B cell (primary cell): ENCODE measurements at regions not wholly inside any gene's neighbourhood (a gene's known extent, or its start where the extent isn't known, plus 50 kb on each side); places are given as distances from the start of the nearest gene placed in this dataset.

Source experiments
- ATAC-seq: fragments of 200-7000 bp; cut with Tn5 transposase; one replicate; pipeline ENCODE4 v1.10.0; 2021; ENCODE audit warnings: low read depth, mild to moderate bottlenecking, moderate number of reproducible peaks, moderate library complexity
- CTCF ChIA-PET: fragments of 350-600 bp; sonication (Branson Sonifier 250); formaldehyde crosslinking; loops from one replicate; lab custom pipeline; 2021; ENCODE audit warnings: antibody characterized with exemption, inconsistent platforms; lab: Charles Lee
- POLR2A ChIA-PET: fragments of 350-600 bp; sonication (Branson Sonifier 250); formaldehyde crosslinking; loops from one replicate; lab custom pipeline; 2021; ENCODE audit warnings: antibody characterized with exemption; lab: Charles Lee
- DNase-seq: peaks from one replicate; pipeline ENCODE4 v3.0.0; 2013
- H2AFZ ChIP-seq: 2 replicates; pipeline ENCODE4 v1.6.1; 2012; ENCODE audit warnings: mild to moderate bottlenecking, low read depth, low read length; ENCODE audit not compliant: insufficient read depth, poor library complexity, severe bottlenecking
- H3K27ac ChIP-seq, 2 donors: 1 replicate in 1 of 2; 2 replicates in 1 of 2; pipeline ENCODE4 v1.5.1; 2012 to 2013; ENCODE audit warnings: low read length in 2 of 2, mild to moderate bottlenecking in 2 of 2, moderate library complexity in 1 of 2
- H3K27me3 ChIP-seq, 4 experiments: fragments of 200-600 bp in 1 of 4; sonication (generic) in 1 of 4; replicated peaks in 1 of 4; 1 replicate in 2 of 4; 2 replicates in 2 of 4; pipeline versions ENCODE4 v1.6.1 to v1.7.0; 2013 to 2016; ENCODE audit warnings: low read length in 3 of 4, mild to moderate bottlenecking in 2 of 4, mixed read lengths in 1 of 4, moderate library complexity in 1 of 4; ENCODE audit not compliant: insufficient read depth in 4 of 4, control insufficient read depth in 3 of 4; ENCODE audit errors: control extremely low read depth in 1 of 4
- H3K36me3 ChIP-seq, 2 experiments: replicated peaks in 1 of 2; 1 replicate in 1 of 2; 2 replicates in 1 of 2; pipeline versions ENCODE4 v1.6.1 to v1.7.1; 2013; ENCODE audit warnings: low read length in 1 of 2; ENCODE audit not compliant: insufficient read depth in 2 of 2, control insufficient read depth in 1 of 2; ENCODE audit errors: control extremely low read depth in 1 of 2, extremely low read depth in 1 of 2
- H3K4me1 ChIP-seq, 2 donors: fragments of 200-600 bp in 1 of 2; sonication (generic) in 1 of 2; 1 replicate in 1 of 2; 2 replicates in 1 of 2; pipeline versions ENCODE4 v1.5.1 to v1.6.1; 2013 to 2017; ENCODE audit warnings: low read length in 2 of 2; ENCODE audit not compliant: control insufficient read depth in 2 of 2, insufficient read depth in 2 of 2
- H3K4me2 ChIP-seq: replicated peaks from 2 replicates; pipeline ENCODE3; 2012; ENCODE audit warnings: mild to moderate bottlenecking, low read depth, low read length; ENCODE audit not compliant: poor library complexity, severe bottlenecking
- H3K4me3 ChIP-seq, 5 experiments: fragments of 200-600 bp in 1 of 5; sonication (generic) in 1 of 5; 1 replicate in 3 of 5; 2 replicates in 2 of 5; pipeline versions ENCODE4 v1.5.1 to v1.7.0; 2011 to 2016; ENCODE audit warnings: low read length in 4 of 5, mild to moderate bottlenecking in 4 of 5, low read depth in 2 of 5, control low read depth in 1 of 5, moderate library complexity in 1 of 5; ENCODE audit not compliant: insufficient read depth in 1 of 5; ENCODE audit errors: control extremely low read depth in 1 of 5, extremely low read depth in 1 of 5
- H3K79me2 ChIP-seq: fragments of 200-600 bp; sonication (generic); one replicate; pipeline ENCODE4 v1.6.0; 2016; ENCODE audit warnings: low read length; ENCODE audit not compliant: control insufficient read depth, insufficient read depth
- H3K9ac ChIP-seq: fragments of 200-600 bp; sonication (generic); 2 replicates; pipeline ENCODE4 v1.6.1; 2017; ENCODE audit warnings: mild to moderate bottlenecking, low read length, moderate library complexity
- H3K9me3 ChIP-seq, 3 donors: one replicate each; pipeline versions ENCODE4 v1.6.1 to v1.7.1; 2013; ENCODE audit warnings: low read length in 2 of 3; ENCODE audit not compliant: control insufficient read depth in 2 of 3, insufficient read depth in 1 of 3; ENCODE audit errors: control extremely low read depth in 1 of 3
- H4K20me1 ChIP-seq: 2 replicates; pipeline ENCODE4 v1.6.0; 2012; ENCODE audit warnings: mild to moderate bottlenecking, low read length; ENCODE audit not compliant: insufficient read depth, control insufficient read depth, poor library complexity, severe bottlenecking
- H3K27ac Mint-ChIP-seq: one replicate; pipeline ENCODE4 v1.8.0; 2021; ENCODE audit warnings: mixed read lengths
- H3K27me3 Mint-ChIP-seq: one replicate; pipeline ENCODE4 v1.8.0; 2021; ENCODE audit warnings: mixed read lengths
- H3K4me1 Mint-ChIP-seq: one replicate; pipeline ENCODE4 v1.8.0; 2021; ENCODE audit warnings: mixed read lengths
- H3K4me3 Mint-ChIP-seq: one replicate; pipeline ENCODE4 v1.8.0; 2021; ENCODE audit warnings: mixed read lengths
- H3K9me3 Mint-ChIP-seq: one replicate; pipeline ENCODE4 v1.8.0; 2022; ENCODE audit warnings: mixed read lengths; ENCODE audit not compliant: insufficient read depth
- EZH2 ChIP-seq: IDR thresholded peaks from 2 replicates; pipeline ENCODE4 v1.6.1; 2012; ENCODE audit warnings: borderline replicate concordance, low read depth, mild to moderate bottlenecking, moderate library complexity, low read length; ENCODE audit not compliant: insufficient read depth, poor library complexity, severe bottlenecking
- WGBS: methylation state at CpG from one replicate; pipeline ENCODE4 v1.1.5; 2013; ENCODE audit warnings: missing lambda C conversion rate; ENCODE audit not compliant: insufficient coverage; 5-methylcytosine and 5-hydroxymethylcytosine counted together
- intact Hi-C: fragments of 100-400 bp; cut with micrococcal nuclease; formaldehyde crosslinking; loops from one replicate; pipeline ENCODE4 v1.10.0; 2022
- TF ChIP-seq, protein P1 (sequence below): fragments of 200-600 bp; IDR thresholded peaks from one replicate; pipeline ENCODE4 v1.8.0; 2022; ENCODE audit warnings: antibody characterized with exemption, mild to moderate bottlenecking

DNA sequence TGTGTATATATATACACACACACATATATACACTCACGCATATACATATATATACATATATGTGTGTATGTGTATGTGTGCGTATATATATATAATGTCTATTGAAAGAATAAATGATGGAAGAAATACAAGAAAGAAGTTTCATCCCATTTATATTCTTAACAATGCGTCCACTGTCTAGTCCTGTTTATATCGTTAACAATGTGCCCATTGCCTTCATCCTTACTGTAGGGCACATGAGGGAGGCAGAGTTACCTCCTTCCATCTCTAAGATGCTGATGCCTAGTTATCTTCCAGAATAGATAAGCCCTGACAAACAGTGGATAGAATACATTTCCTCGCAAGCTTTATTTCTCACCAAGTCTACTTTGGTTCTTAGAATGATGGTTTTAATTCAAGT, 389.8 kb upstream of the SEMA6A start:
- no peak overlapping the region for H3K27ac Mint-ChIP-seq
- no peaks in the 10 kb centered on the region for H3K4me1 Mint-ChIP-seq
- H3K36me3 ChIP-seq = no peaks in the 10 kb centered on the region

DNA sequence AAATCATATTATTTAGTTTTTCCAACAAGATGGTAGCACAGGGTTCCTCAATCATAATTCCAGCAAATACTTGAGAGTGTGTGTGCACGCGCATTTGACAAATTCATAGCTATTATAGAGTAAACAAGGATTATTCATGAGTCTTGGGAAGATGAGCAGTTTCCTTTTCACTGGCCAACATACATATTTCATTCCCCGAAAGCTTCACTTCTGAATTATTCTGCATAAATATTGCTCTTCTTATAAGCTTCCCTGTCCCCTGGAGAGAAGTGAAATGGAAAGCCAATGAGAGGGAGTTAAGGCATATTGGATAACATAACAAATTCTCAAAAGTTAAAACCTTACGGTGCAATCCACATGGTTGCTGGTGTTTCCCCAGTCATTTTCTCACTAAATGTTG, 386.4 kb upstream of the SEMA6A start:
- Mint-ChIP-seq H3K9me3 (no peaks in the 10 kb centered on the region), H3K4me1 (no peaks in the 10 kb centered on the region), H3K4me3 (no peak overlapping the region), H3K27me3 (peaks cover 4% of the 10 kb centered on the region), H3K27ac (no peak overlapping the region)
- no CpG with 5 or more reads among the region's 4 CpGs for WGBS
- H3K9me3 ChIP-seq = no peaks in the 10 kb centered on the region
- no peaks in the 10 kb centered on the region for H3K36me3 ChIP-seq
- no peak overlapping the region for H3K4me2 ChIP-seq
- no peak overlapping the region for H2AFZ ChIP-seq
- no peaks in the 10 kb centered on the region for H4K20me1 ChIP-seq
- ATAC-seq (no peak), DNase-seq (no peak)
- intact Hi-C loops = no loop called here
- H3K9ac ChIP-seq = no peak overlapping the region
- ChIA-PET POLR2A (no interaction called here), CTCF (no interaction called here)
- no peak overlapping the region for H3K4me3 ChIP-seq
- H3K4me1 ChIP-seq = no peaks in the 10 kb centered on the region
- no peak overlapping the region for H3K27ac ChIP-seq
- no peaks in the 10 kb centered on the region for H3K79me2 ChIP-seq
- no peaks in the 10 kb centered on the region for H3K27me3 ChIP-seq
- TF ChIP-seq, protein P1, sequence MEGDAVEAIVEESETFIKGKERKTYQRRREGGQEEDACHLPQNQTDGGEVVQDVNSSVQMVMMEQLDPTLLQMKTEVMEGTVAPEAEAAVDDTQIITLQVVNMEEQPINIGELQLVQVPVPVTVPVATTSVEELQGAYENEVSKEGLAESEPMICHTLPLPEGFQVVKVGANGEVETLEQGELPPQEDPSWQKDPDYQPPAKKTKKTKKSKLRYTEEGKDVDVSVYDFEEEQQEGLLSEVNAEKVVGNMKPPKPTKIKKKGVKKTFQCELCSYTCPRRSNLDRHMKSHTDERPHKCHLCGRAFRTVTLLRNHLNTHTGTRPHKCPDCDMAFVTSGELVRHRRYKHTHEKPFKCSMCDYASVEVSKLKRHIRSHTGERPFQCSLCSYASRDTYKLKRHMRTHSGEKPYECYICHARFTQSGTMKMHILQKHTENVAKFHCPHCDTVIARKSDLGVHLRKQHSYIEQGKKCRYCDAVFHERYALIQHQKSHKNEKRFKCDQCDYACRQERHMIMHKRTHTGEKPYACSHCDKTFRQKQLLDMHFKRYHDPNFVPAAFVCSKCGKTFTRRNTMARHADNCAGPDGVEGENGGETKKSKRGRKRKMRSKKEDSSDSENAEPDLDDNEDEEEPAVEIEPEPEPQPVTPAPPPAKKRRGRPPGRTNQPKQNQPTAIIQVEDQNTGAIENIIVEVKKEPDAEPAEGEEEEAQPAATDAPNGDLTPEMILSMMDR = no peak
- TF ChIP-seq EZH2 = no peak

More for the DNA sequence above, 389.8 kb upstream of the SEMA6A start:
- TF ChIP-seq, protein P1 = no peak
- no peak for TF ChIP-seq EZH2
- H3K4me3 ChIP-seq = no peak overlapping the region
- H4K20me1 ChIP-seq = no peaks in the 10 kb centered on the region
- no peak for ATAC-seq
- CTCF ChIA-PET = no interaction called here
- no peak for DNase-seq
- Mint-ChIP-seq H3K27me3 (peaks cover 4% of the 10 kb centered on the region), H3K9me3 (no peaks in the 10 kb centered on the region), H3K4me3 (no peak overlapping the region)
- no CpG with 5 or more reads among the region's 5 CpGs for WGBS
- no peaks in the 10 kb centered on the region for H3K27me3 ChIP-seq
- intact Hi-C loops = no loop called here
- no peak overlapping the region for H2AFZ ChIP-seq
- no peak overlapping the region for H3K27ac ChIP-seq
- H3K4me2 ChIP-seq = no peak overlapping the region
- H3K9ac ChIP-seq = no peak overlapping the region
- H3K79me2 ChIP-seq = no peaks in the 10 kb centered on the region
- no peaks in the 10 kb centered on the region for H3K4me1 ChIP-seq
- POLR2A ChIA-PET = no interaction called here
- H3K9me3 ChIP-seq = no peaks in the 10 kb centered on the region
